SK-N-SH (cell line): ENCODE measurements at regions not wholly inside any gene's neighbourhood (a gene's known extent, or its start where the extent isn't known, plus 50 kb on each side); places are given as distances from the start of the nearest gene placed in this dataset.

Experiments
- CTCF ChIA-PET: fragments of 300-600, 350-600 bp; formaldehyde crosslinking; extraction: SDS; loops from one replicate; lab custom pipeline; 2021; lab: Yijun Ruan, JAX
- POLR2A ChIA-PET: fragments of 350-600 bp; sonication (Branson Sonifier 250); formaldehyde crosslinking; extraction: SDS; loops from one replicate; lab custom pipeline; 2020; ENCODE audit warnings: antibody characterized with exemption, inconsistent platforms; lab: Yijun Ruan, JAX
- DNase-seq: peaks from one replicate; pipeline ENCODE4 v3.0.0; 2012
- H2AFZ ChIP-seq: fragments of 200-600 bp; sonication (generic); 2 replicates; pipeline ENCODE4 v1.8.1; 2016; ENCODE audit warnings: antibody characterized with exemption, mild to moderate bottlenecking, low read depth
- H3F3A ChIP-seq: fragments of 200-600 bp; sonication (generic); replicated peaks from 2 replicates; pipeline ENCODE3; 2016; ENCODE audit warnings: antibody characterized with exemption, mild to moderate bottlenecking; ENCODE audit not compliant: insufficient read depth
- H3K27ac ChIP-seq, 2 experiments: fragments of 200-500 bp in 1 of 2; fragments of 200-600 bp in 1 of 2; sonication (Bioruptor generic) in 1 of 2; sonication (generic), shearing (Covaris generic) in 1 of 2; 2 replicates each; pipeline versions ENCODE4 v1.5.1 to v1.6.1; 2014 to 2016; ENCODE audit warnings: low read depth in 2 of 2, inconsistent platforms in 1 of 2, low read length in 1 of 2, mild to moderate bottlenecking in 1 of 2, mixed read lengths in 1 of 2
- H3K27me3 ChIP-seq: fragments of 200-600 bp; sonication (generic), shearing (Covaris generic); 2 replicates; pipeline ENCODE4 v1.6.1; 2016; ENCODE audit warnings: mixed run types; ENCODE audit not compliant: insufficient read depth
- H3K36me3 ChIP-seq, 2 experiments: fragments of 200-500 bp in 1 of 2; fragments of 200-600 bp in 1 of 2; sonication (Bioruptor generic) in 1 of 2; sonication (generic) in 1 of 2; replicated peaks in 1 of 2; 2 replicates each; pipeline versions ENCODE3 to v1.5.1; 2014 to 2016; ENCODE audit warnings: low read length in 1 of 2, mild to moderate bottlenecking in 1 of 2; ENCODE audit not compliant: insufficient read depth in 2 of 2, control insufficient read depth in 1 of 2
- H3K4me1 ChIP-seq, 2 experiments: fragments of 200-500 bp in 1 of 2; fragments of 200-600 bp in 1 of 2; sonication (Bioruptor generic) in 1 of 2; sonication (generic), shearing (Covaris generic) in 1 of 2; 2 replicates each; pipeline versions ENCODE4 v1.5.1 to v1.6.1; 2014 to 2016; ENCODE audit warnings: low read depth in 1 of 2, low read length in 1 of 2, mixed run types in 1 of 2; ENCODE audit not compliant: insufficient read depth in 2 of 2, control insufficient read depth in 1 of 2
- H3K4me2 ChIP-seq: fragments of 200-600 bp; sonication (generic), shearing (Covaris generic); 2 replicates; pipeline ENCODE4 v1.6.1; 2017; ENCODE audit warnings: mixed run types
- H3K4me3 ChIP-seq, 2 experiments: fragments of 200-500 bp in 1 of 2; fragments of 200-600 bp in 1 of 2; sonication (Bioruptor generic) in 1 of 2; sonication (generic), shearing (Covaris generic) in 1 of 2; 2 replicates each; pipeline versions ENCODE4 v1.5.1 to v1.8.1; 2014 to 2016; ENCODE audit warnings: low read depth in 2 of 2, inconsistent platforms in 1 of 2, low read length in 1 of 2, mild to moderate bottlenecking in 1 of 2, mixed read lengths in 1 of 2, moderate library complexity in 1 of 2
- H3K79me2 ChIP-seq: fragments of 200-600 bp; sonication (generic); 2 replicates; pipeline ENCODE4 v1.8.1; 2017; ENCODE audit warnings: mild to moderate bottlenecking; ENCODE audit not compliant: insufficient read depth
- H3K9ac ChIP-seq: fragments of 200-600 bp; sonication (generic); 2 replicates; pipeline ENCODE4 v1.6.1; 2017; ENCODE audit warnings: mixed run types
- H3K9me2 ChIP-seq: fragments of 200-600 bp; sonication (generic); 2 replicates; pipeline ENCODE4 v1.6.1; 2017; ENCODE audit warnings: mixed run types
- H3K9me3 ChIP-seq: fragments of 200-600 bp; sonication (generic); 2 replicates; pipeline ENCODE4 v1.6.1; 2017; ENCODE audit warnings: mixed run types, mild to moderate bottlenecking, moderate library complexity
- H4K20me1 ChIP-seq: fragments of 200-600 bp; sonication (generic); 2 replicates; pipeline ENCODE4 v1.6.1; 2017; ENCODE audit warnings: mild to moderate bottlenecking, mixed run types; ENCODE audit not compliant: insufficient read depth
- GATA2 ChIP-seq: sonication (generic); formaldehyde crosslinking; IDR thresholded peaks from 2 replicates; pipeline ENCODE4 v1.5.0; 2020; ENCODE audit warnings: mild to moderate bottlenecking, missing genetic modification reagents
- JUND ChIP-seq: IDR thresholded peaks from 2 replicates; pipeline ENCODE4 v1.4.0; 2012
- NFIC ChIP-seq: IDR thresholded peaks from 2 replicates; pipeline ENCODE4 v1.4.0; 2012; ENCODE audit warnings: borderline replicate concordance
- PBX3 ChIP-seq: IDR thresholded peaks from 2 replicates; pipeline ENCODE4; 2012
- RXRA ChIP-seq: IDR thresholded peaks from 2 replicates; pipeline ENCODE4 v1.4.0; 2012; ENCODE audit warnings: low read depth, mild to moderate bottlenecking, borderline replicate concordance
- WGBS: methylation state at CpG from one replicate; pipeline ENCODE4 v1.1.6; 2017; ENCODE audit warnings: low lambda C conversion rate; 5-methylcytosine and 5-hydroxymethylcytosine counted together
- TF ChIP-seq, protein P1 (sequence below): IDR thresholded peaks from 2 replicates; pipeline ENCODE4 v1.4.0; 2012; ENCODE audit warnings: low read depth, borderline replicate concordance
- TF ChIP-seq, protein P2 (sequence below): IDR thresholded peaks from 2 replicates; pipeline ENCODE4 v1.4.0; 2012; ENCODE audit warnings: low read depth, borderline replicate concordance

- Histone ChIP-seq H3K9me2 (no peaks in the 10 kb centered on the region), H3K4me2 (no peak overlapping the region), H3K4me3 (no peak overlapping the region), H3K27ac (no peak overlapping the region), H3K4me1 (peaks cover 0 to 4% of the 10 kb centered on the region in 2 experiments; a peak in 1 of 4 replicates), H3K9ac (no peak overlapping the region), H4K20me1 (no peaks in the 10 kb centered on the region), H3K27me3 (no peaks in the 10 kb centered on the region; the same call in 1 of the 2 replicates), H3K9me3 (no peaks in the 10 kb centered on the region), H3K36me3 (no peaks in the 10 kb centered on the region), H3F3A (no peaks in the 10 kb centered on the region), H2AFZ (no peak overlapping the region), H3K79me2 (no peaks in the 10 kb centered on the region)
- 33% methylated on average over 8 of the region's 11 CpGs for WGBS
- POLR2A ChIA-PET: no interaction called here
- no peak for DNase-seq
- CTCF ChIA-PET: interaction anchor here (1.2 to 4.2 kb wide), 2 partner anchors 13 to 37 kb away, joined by 3 to 29 read pairs; no protein-coding TSS in a partner anchor
- TF ChIP-seq, protein P1, sequence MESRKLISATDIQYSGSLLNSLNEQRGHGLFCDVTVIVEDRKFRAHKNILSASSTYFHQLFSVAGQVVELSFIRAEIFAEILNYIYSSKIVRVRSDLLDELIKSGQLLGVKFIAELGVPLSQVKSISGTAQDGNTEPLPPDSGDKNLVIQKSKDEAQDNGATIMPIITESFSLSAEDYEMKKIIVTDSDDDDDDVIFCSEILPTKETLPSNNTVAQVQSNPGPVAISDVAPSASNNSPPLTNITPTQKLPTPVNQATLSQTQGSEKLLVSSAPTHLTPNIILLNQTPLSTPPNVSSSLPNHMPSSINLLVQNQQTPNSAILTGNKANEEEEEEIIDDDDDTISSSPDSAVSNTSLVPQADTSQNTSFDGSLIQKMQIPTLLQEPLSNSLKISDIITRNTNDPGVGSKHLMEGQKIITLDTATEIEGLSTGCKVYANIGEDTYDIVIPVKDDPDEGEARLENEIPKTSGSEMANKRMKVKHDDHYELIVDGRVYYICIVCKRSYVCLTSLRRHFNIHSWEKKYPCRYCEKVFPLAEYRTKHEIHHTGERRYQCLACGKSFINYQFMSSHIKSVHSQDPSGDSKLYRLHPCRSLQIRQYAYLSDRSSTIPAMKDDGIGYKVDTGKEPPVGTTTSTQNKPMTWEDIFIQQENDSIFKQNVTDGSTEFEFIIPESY: no peak
- TF ChIP-seq, protein P2, sequence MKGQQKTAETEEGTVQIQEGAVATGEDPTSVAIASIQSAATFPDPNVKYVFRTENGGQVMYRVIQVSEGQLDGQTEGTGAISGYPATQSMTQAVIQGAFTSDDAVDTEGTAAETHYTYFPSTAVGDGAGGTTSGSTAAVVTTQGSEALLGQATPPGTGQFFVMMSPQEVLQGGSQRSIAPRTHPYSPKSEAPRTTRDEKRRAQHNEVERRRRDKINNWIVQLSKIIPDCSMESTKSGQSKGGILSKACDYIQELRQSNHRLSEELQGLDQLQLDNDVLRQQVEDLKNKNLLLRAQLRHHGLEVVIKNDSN: no peak
Measured at GRCh38 chr22:49620666-49621065, 207.0 kb downstream of the BRD1 start.

- ChIA-PET CTCF (interaction anchor here (4.2 kb wide), 1 partner anchor 13 kb away, joined by 29 read pairs; no protein-coding TSS in a partner anchor), POLR2A (no interaction called here)
- no peak overlapping the region for H3K4me3 ChIP-seq
- no peaks in the 10 kb centered on the region for H3F3A ChIP-seq
- no peak overlapping the region for H3K4me2 ChIP-seq
- peaks cover 0 to 4% of the 10 kb centered on the region in 2 experiments; a peak in 1 of 4 replicates for H3K4me1 ChIP-seq
- no peaks in the 10 kb centered on the region for H3K9me3 ChIP-seq
- no peaks in the 10 kb centered on the region for H3K9me2 ChIP-seq
- no peak overlapping the region for H2AFZ ChIP-seq
- TF ChIP-seq NFIC (no peak), RXRA (no peak), PBX3 (no peak), GATA2 (no peak), JUND (no peak)
- H3K79me2 ChIP-seq: no peaks in the 10 kb centered on the region
- H3K27ac ChIP-seq: no peak overlapping the region
- H3K9ac ChIP-seq: no peak overlapping the region
- WGBS: 17% methylated on average over 18 of the region's 19 CpGs
- H4K20me1 ChIP-seq: no peaks in the 10 kb centered on the region
- H3K36me3 ChIP-seq: no peaks in the 10 kb centered on the region
- DNase-seq: no peak
- H3K27me3 ChIP-seq: no peaks in the 10 kb centered on the region; the same call in 1 of the 2 replicates
Measured at GRCh38 chr22:49620003-49620556, 207.6 kb downstream of the BRD1 start.
